GM21619 (cell line): ENCODE measurements at regions not wholly inside any gene's neighbourhood (a gene's known extent, or its start where the extent isn't known, plus 50 kb on each side); places are given as distances from the start of the nearest gene placed in this dataset.

Experiments used
- ATAC-seq: cut with Tn5 transposase; IDR thresholded peaks from one replicate; pipeline ENCODE4 v1.9.1; 2021; ENCODE audit not compliant: unreplicated experiment

- no peak for ATAC-seq
These were observed 1280.9 kb downstream of the AACS start for GRCh38 chr12:126346087-126346486.

GRCh38 chr12:126347421-126347820, 1282.2 kb downstream of the AACS start:
- no peak for ATAC-seq

- ATAC-seq = no peak
These were observed 1284.1 kb downstream of the AACS start for GRCh38 chr12:126349383-126349782.

- no peak for ATAC-seq
These were observed 1288.4 kb downstream of the AACS start for GRCh38 chr12:126353604-126354003.

GRCh38 chr12:126354633-126355032, 1289.4 kb downstream of the AACS start:
- no peak for ATAC-seq

- ATAC-seq = no peak
These were observed 1290.1 kb downstream of the AACS start for GRCh38 chr12:126355346-126355745.

- ATAC-seq = no peak
These were observed 1293.6 kb downstream of the AACS start for GRCh38 chr12:126358806-126359205.

GRCh38 chr12:126359216-126359615, 1294.0 kb downstream of the AACS start:
- ATAC-seq = no peak

GRCh38 chr12:126361804-126362203, 1296.6 kb downstream of the AACS start:
- ATAC-seq = no peak

GRCh38 chr12:126362493-126362892, 1297.3 kb downstream of the AACS start:
- ATAC-seq = no peak

GRCh38 chr12:126362964-126363363, 1297.7 kb downstream of the AACS start:
- no peak for ATAC-seq

- ATAC-seq = no peak
These were observed 1304.5 kb downstream of the AACS start for GRCh38 chr12:126369487-126370463.

- no peak for ATAC-seq
These were observed 1318.3 kb downstream of the AACS start for GRCh38 chr12:126383506-126383905.

- no peak for ATAC-seq
These were observed 1318.9 kb downstream of the AACS start for GRCh38 chr12:126384026-126384564.

- no peak for ATAC-seq
These were observed 1320.5 kb downstream of the AACS start for GRCh38 chr12:126385785-126386184.

- ATAC-seq = no peak
These were observed 1324.1 kb downstream of the AACS start for GRCh38 chr12:126389220-126389841.

- ATAC-seq = no peak
These were observed 1324.7 kb downstream of the AACS start for GRCh38 chr12:126389961-126390360.

GRCh38 chr12:126390969-126391566, 1325.8 kb downstream of the AACS start:
- ATAC-seq = no peak

- no peak for ATAC-seq
These were observed 1331.3 kb downstream of the AACS start for GRCh38 chr12:126396536-126396935.

- no peak for ATAC-seq
These were observed 1331.9 kb downstream of the AACS start for GRCh38 chr12:126397071-126397581.

- no peak for ATAC-seq
These were observed 1332.4 kb downstream of the AACS start for GRCh38 chr12:126397660-126398059.
